ENCODE measurements at regions not wholly inside any gene's neighbourhood (a gene's known extent, or its start where the extent isn't known, plus 50 kb on each side); places are given as distances from the start of the nearest gene placed in this dataset.

- H3K4me3 ChIP-seq (ENCODE audit: low read length): no peak overlapping the region
- DNase-seq (ENCODE audit: low read depth): no peak
- TF ChIP-seq CTCF (conservative IDR thresholded peaks at IDR 0.05; ENCODE audit: low read depth, low read length): no peak
Measured at GRCh38 chr9:84613431-84613830, 56.1 kb upstream of the NTRK2 start.

GRCh38 chr9:84615544-84615943, 54.0 kb upstream of the NTRK2 start:
- no peak for TF ChIP-seq CTCF (conservative IDR thresholded peaks at IDR 0.05; ENCODE audit: low read depth, low read length)
- DNase-seq (ENCODE audit: low read depth): no peak
- no peak overlapping the region for H3K4me3 ChIP-seq (ENCODE audit: low read length)

- TF ChIP-seq CTCF (conservative IDR thresholded peaks at IDR 0.05; ENCODE audit: low read depth, low read length): no peak
- DNase-seq (ENCODE audit: low read depth): peak; percentile 10
- no peak overlapping the region for H3K4me3 ChIP-seq (ENCODE audit: low read length)
Measured at GRCh38 chr9:84617411-84618029, 52.0 kb upstream of the NTRK2 start.

Data from retinal pigment epithelial cell (primary cell).